Activated CD8-positive, alpha-beta T cell treated with anti-CD3 and anti-CD28 coated beads for 36 hours (primary cell): ENCODE measurements at regions not wholly inside any gene's neighbourhood (a gene's known extent, or its start where the extent isn't known, plus 50 kb on each side); places are given as distances from the start of the nearest gene placed in this dataset.

Experiments
- ATAC-seq: fragments of 200-7000 bp; cut with Tn5 transposase; one replicate; pipeline ENCODE4 v1.10.0; 2021; ENCODE audit warnings: mild to moderate bottlenecking, moderate library complexity
- CTCF ChIA-PET: fragments of 350-600 bp; sonication (Branson Sonifier 250); formaldehyde crosslinking; loops from one replicate; lab custom pipeline; 2021; ENCODE audit warnings: antibody characterized with exemption; lab: Charles Lee
- POLR2A ChIA-PET: fragments of 350-600 bp; sonication (Branson Sonifier 250); formaldehyde crosslinking; loops from one replicate; lab custom pipeline; 2021; ENCODE audit warnings: antibody characterized with exemption; lab: Charles Lee
- DNase-seq: peaks from one replicate; pipeline ENCODE4 v3.0.0-alpha.2; 2020
- H3K27ac Mint-ChIP-seq: one replicate; pipeline ENCODE4 v1.8.0; 2021; ENCODE audit warnings: mild to moderate bottlenecking, mixed read lengths
- H3K27me3 Mint-ChIP-seq: one replicate; pipeline ENCODE4 v1.8.0; 2021; ENCODE audit warnings: mixed read lengths
- H3K36me3 Mint-ChIP-seq: one replicate; pipeline ENCODE4 v1.8.0; 2021; ENCODE audit warnings: low read depth, mixed read lengths
- H3K4me1 Mint-ChIP-seq: one replicate; pipeline ENCODE4 v1.8.0; 2021; ENCODE audit warnings: low read depth, mixed read lengths
- H3K4me3 Mint-ChIP-seq: one replicate; pipeline ENCODE4 v1.8.0; 2021; ENCODE audit warnings: mild to moderate bottlenecking, moderate library complexity, mixed read lengths
- H3K9me3 Mint-ChIP-seq: one replicate; pipeline ENCODE4 v1.8.0; 2021; ENCODE audit warnings: mixed read lengths
- CTCF ChIP-seq: fragments of 200-600 bp; IDR thresholded peaks from one replicate; pipeline ENCODE4 v1.8.0; 2022; ENCODE audit warnings: antibody characterized with exemption, mild to moderate bottlenecking
- intact Hi-C: fragments of 100-400 bp; cut with micrococcal nuclease; formaldehyde crosslinking; loops from one replicate; pipeline ENCODE4 v1.10.0; 2022

- ChIA-PET POLR2A (interaction anchor here (0.9 kb wide), 1 partner anchor 331 kb away, joined by 3 read pairs; no protein-coding TSS in a partner anchor), CTCF (interaction anchor here (1.3 to 2.8 kb wide), 2 partner anchors 11 to 43 kb away, joined by 4 to 11 read pairs; no protein-coding TSS in a partner anchor)
- ATAC-seq (no peak), DNase-seq (no peak)
- intact Hi-C loops: no loop called here
- Mint-ChIP-seq H3K36me3 (no peaks in the 10 kb centered on the region), H3K27ac (no peak overlapping the region), H3K9me3 (no peaks in the 10 kb centered on the region), H3K4me1 (peaks cover 21% of the 10 kb centered on the region), H3K27me3 (no peaks in the 10 kb centered on the region), H3K4me3 (no peak overlapping the region)
- no peak for TF ChIP-seq CTCF
These were observed 200.4 kb upstream of the SLC24A2 start for GRCh38 chr9:19989213-19989612.

GRCh38 chr9:19988281-19988680, 199.4 kb upstream of the SLC24A2 start:
- intact Hi-C loops: no loop called here
- POLR2A ChIA-PET: interaction anchor here (0.9 kb wide), 1 partner anchor 332 kb away, joined by 3 read pairs; no protein-coding TSS in a partner anchor
- no peak for DNase-seq
- H3K9me3 Mint-ChIP-seq: no peaks in the 10 kb centered on the region
- H3K27me3 Mint-ChIP-seq: no peaks in the 10 kb centered on the region
- no peak overlapping the region for H3K27ac Mint-ChIP-seq
- H3K4me1 Mint-ChIP-seq: peaks cover 13% of the 10 kb centered on the region
- CTCF ChIA-PET: interaction anchor here (1.3 to 2.8 kb wide), 2 partner anchors 12 to 42 kb away, joined by 4 to 11 read pairs; no protein-coding TSS in a partner anchor
- ATAC-seq: no peak
- H3K36me3 Mint-ChIP-seq: no peaks in the 10 kb centered on the region
- no peak for TF ChIP-seq CTCF
- H3K4me3 Mint-ChIP-seq: no peak overlapping the region

- POLR2A ChIA-PET: no interaction called here
- intact Hi-C loops: no loop called here
These were observed 196.2 kb upstream of the SLC24A2 start for GRCh38 chr9:19985081-19985480.

DNA sequence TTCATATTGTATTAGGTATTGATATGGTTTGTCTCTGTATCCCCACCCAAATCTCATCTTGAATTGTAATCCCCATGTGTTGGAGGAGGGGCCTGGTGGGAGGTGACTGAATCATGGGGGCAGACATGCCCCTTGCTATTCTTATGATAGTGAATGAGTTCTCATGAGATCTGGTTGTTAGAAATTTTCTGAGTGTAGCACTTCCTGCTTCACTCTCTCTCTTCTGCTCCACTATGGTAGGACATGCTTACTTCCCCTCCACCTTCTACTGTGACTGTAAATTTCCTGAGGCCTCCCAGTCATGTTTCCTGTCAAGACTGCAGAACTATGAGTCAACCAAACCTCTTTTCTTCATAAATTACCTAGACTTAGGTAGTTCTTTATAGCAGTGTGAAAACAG, 187.4 kb upstream of the SLC24A2 start:
- Mint-ChIP-seq H3K27me3 (peaks cover 2% of the 10 kb centered on the region), H3K36me3 (no peaks in the 10 kb centered on the region), H3K4me3 (peak overlapping the region; percentile 7), H3K27ac (peak overlapping the region; percentile 85), H3K4me1 (peaks cover 20% of the 10 kb centered on the region), H3K9me3 (peaks cover 3% of the 10 kb centered on the region)
- CTCF ChIA-PET: no interaction called here
- intact Hi-C loops: no loop called here
- POLR2A ChIA-PET: no interaction called here
- peak; percentile 46 for DNase-seq
- TF ChIP-seq CTCF: no peak
- peak; percentile 96 for ATAC-seq

More at GRCh38 chr9:19985081-19985480, 196.2 kb upstream of the SLC24A2 start:
- ATAC-seq: no peak
- no peak overlapping the region for H3K27ac Mint-ChIP-seq
- no peaks in the 10 kb centered on the region for H3K9me3 Mint-ChIP-seq
- no peak for DNase-seq
- no peak overlapping the region for H3K4me3 Mint-ChIP-seq
- no peaks in the 10 kb centered on the region for H3K27me3 Mint-ChIP-seq
- H3K36me3 Mint-ChIP-seq: no peaks in the 10 kb centered on the region
- no peaks in the 10 kb centered on the region for H3K4me1 Mint-ChIP-seq
- TF ChIP-seq CTCF: no peak
- CTCF ChIA-PET: interaction anchor here (0.7 kb wide), 1 partner anchor 13 kb away, joined by 3 read pairs; no protein-coding TSS in a partner anchor

DNA sequence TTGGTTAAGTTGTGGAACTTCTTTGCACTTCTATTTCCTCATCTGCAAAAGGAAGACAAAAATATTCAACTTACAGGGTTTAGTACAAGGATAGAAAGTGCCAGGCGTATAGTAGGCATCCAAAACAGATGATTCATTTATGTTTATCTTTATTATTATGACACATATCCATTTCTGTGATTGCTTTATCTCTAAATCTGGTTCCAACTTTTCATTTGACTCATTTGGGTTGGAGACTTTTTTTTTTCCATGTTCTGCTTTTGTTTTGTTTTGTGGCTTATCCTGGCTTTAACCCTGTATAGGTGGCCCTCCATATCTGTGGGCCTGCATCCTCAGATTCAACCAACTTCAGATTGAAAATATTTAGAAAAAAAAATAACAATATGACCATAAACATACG, 186.7 kb upstream of the SLC24A2 start:
- TF ChIP-seq CTCF: no peak
- peaks cover 2% of the 10 kb centered on the region for H3K27me3 Mint-ChIP-seq
- no peaks in the 10 kb centered on the region for H3K36me3 Mint-ChIP-seq
- POLR2A ChIA-PET: no interaction called here
- ATAC-seq: no peak
- intact Hi-C loops: no loop called here
- peaks cover 20% of the 10 kb centered on the region for H3K4me1 Mint-ChIP-seq
- peaks cover 3% of the 10 kb centered on the region for H3K9me3 Mint-ChIP-seq
- H3K4me3 Mint-ChIP-seq: no peak overlapping the region
- H3K27ac Mint-ChIP-seq: peak overlapping the region; percentile 85
- no peak for DNase-seq
- CTCF ChIA-PET: no interaction called here
